ENCODE measurements at regions not wholly inside any gene's neighbourhood (a gene's known extent, or its start where the extent isn't known, plus 50 kb on each side); places are given as distances from the start of the nearest gene placed in this dataset.

- no peak for TF ChIP-seq CTCF (IDR thresholded peaks at IDR 0.05; ENCODE audit: low read depth, low read length, missing control alignments)
- in situ Hi-C loops (cut with HindIII; ENCODE audit: low sequenced_read_pairs): no loop called here
- H3K4me3 ChIP-seq (ENCODE audit: low read depth, low read length): no peak overlapping the region
- DNase-seq (ENCODE audit: low read depth): no peak
Observed at GRCh38 chr10:52959810-52960209, 187.2 kb upstream of the MBL2 start.

- no peak for DNase-seq (ENCODE audit: low read depth)
- in situ Hi-C loops (cut with HindIII; ENCODE audit: low sequenced_read_pairs): no loop called here
Observed at GRCh38 chr10:52956861-52957260, 184.3 kb upstream of the MBL2 start.

GRCh38 chr10:52956461-52956860 is 183.9 kb upstream of the MBL2 start:
- no peak for DNase-seq (ENCODE audit: low read depth)
- in situ Hi-C loops (cut with HindIII; ENCODE audit: low sequenced_read_pairs): no loop called here

More at GRCh38 chr10:52956861-52957260, 184.3 kb upstream of the MBL2 start:
- no peak for TF ChIP-seq CTCF (IDR thresholded peaks at IDR 0.05; ENCODE audit: low read depth, low read length, missing control alignments)
- H3K4me3 ChIP-seq (ENCODE audit: low read depth, low read length): no peak overlapping the region

GRCh38 chr10:52955337-52955736 is 182.8 kb upstream of the MBL2 start:
- H3K4me3 ChIP-seq (ENCODE audit: low read depth, low read length): no peak overlapping the region
- TF ChIP-seq CTCF (IDR thresholded peaks at IDR 0.05; ENCODE audit: low read depth, low read length, missing control alignments): no peak
- DNase-seq (ENCODE audit: low read depth): no peak
- in situ Hi-C loops (cut with HindIII; ENCODE audit: low sequenced_read_pairs): no loop called here

More at GRCh38 chr10:52956461-52956860, 183.9 kb upstream of the MBL2 start:
- TF ChIP-seq CTCF (IDR thresholded peaks at IDR 0.05; ENCODE audit: low read depth, low read length, missing control alignments): no peak
- no peak overlapping the region for H3K4me3 ChIP-seq (ENCODE audit: low read depth, low read length)

GRCh38 chr10:52954407-52954806 is 181.8 kb upstream of the MBL2 start:
- no peak for DNase-seq (ENCODE audit: low read depth)
- in situ Hi-C loops (cut with HindIII; ENCODE audit: low sequenced_read_pairs): no loop called here
- no peak overlapping the region for H3K4me3 ChIP-seq (ENCODE audit: low read depth, low read length)
- TF ChIP-seq CTCF (IDR thresholded peaks at IDR 0.05; ENCODE audit: low read depth, low read length, missing control alignments): no peak

GRCh38 chr10:52952391-52953055 is 179.9 kb upstream of the MBL2 start:
- no peak for DNase-seq (ENCODE audit: low read depth)
- no peak for TF ChIP-seq CTCF (IDR thresholded peaks at IDR 0.05; ENCODE audit: low read depth, low read length, missing control alignments)
- no peak overlapping the region for H3K4me3 ChIP-seq (ENCODE audit: low read depth, low read length)
- in situ Hi-C loops (cut with HindIII; ENCODE audit: low sequenced_read_pairs): no loop called here

Data from astrocyte of the cerebellum (primary cell).